IPS DF 4.7 (cell line): ENCODE measurements at regions not wholly inside any gene's neighbourhood (a gene's known extent, or its start where the extent isn't known, plus 50 kb on each side); places are given as distances from the start of the nearest gene placed in this dataset.

Experiments used
- DNase-seq: peaks from one replicate; pipeline ENCODE4 v3.0.0-alpha.2; 2013; ENCODE audit warnings: low spot score; ENCODE audit errors: extremely low read depth

GRCh38 chr17:14776791-14777190 lies 475.9 kb downstream of the HS3ST3B1 start:
- DNase-seq = no peak

GRCh38 chr17:14775731-14776492 lies 475.0 kb downstream of the HS3ST3B1 start:
- no peak for DNase-seq

- no peak for DNase-seq
Measured at GRCh38 chr17:14774774-14775173, 473.9 kb downstream of the HS3ST3B1 start.

DNA sequence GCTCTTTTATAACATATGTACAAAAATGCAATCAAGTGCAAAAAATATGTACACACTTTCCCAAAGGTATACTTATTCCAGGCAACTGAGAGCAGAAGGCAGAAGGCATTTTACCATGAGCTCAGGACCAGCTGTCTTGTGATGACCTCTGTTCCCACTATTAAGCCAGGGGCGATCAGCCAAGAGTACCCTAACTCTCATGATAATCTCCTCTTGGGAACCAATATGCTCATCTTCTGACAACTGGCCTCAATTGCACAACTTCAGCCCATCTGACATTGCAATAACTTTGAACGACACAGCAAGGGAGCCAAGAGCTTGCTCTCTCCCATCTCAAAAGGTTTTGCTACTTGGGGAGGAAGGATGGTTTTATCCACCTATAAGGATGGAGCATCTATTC lies 471.9 kb downstream of the HS3ST3B1 start:
- DNase-seq = no peak

DNA sequence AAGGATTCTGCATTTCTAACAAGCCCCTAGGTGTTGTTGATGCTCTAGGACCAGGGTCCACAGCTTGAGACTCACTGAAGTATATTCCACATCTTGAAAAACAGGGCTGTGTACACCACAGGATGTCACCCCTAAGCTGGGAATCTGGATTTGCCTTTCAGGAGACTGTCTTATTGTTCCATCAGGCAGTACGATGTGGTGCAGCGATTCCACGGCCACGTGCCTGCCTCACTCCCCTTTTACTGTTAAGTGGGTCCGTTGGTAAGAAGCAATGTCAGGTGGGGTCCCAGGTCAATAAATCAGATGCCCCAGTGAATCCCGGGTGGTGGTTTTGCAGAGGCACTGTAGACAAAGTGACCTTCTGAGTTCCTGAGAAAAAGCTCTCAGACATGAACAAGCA lies 470.7 kb downstream of the HS3ST3B1 start:
- DNase-seq = no peak

DNA sequence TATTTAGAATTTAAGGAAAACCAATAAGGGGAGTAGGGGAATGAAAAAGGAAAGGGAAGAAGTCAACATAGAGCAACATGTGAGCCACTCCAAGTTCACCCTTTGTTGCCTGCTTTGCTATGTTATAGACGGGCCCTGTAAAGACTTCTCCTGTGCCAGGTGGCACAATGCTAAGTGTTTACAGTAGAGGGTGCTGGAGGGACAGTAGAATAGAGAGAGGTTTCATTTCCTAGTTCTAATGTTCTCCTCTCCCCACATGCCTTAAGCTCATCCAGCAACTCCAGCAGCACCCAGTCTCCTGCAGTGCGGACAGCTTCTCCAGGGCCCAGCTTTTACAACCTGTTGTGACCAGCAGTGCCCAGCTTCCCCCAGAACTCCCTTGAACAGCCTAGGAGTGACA lies 468.0 kb downstream of the HS3ST3B1 start:
- DNase-seq = no peak

- no peak for DNase-seq
Measured at GRCh38 chr17:14762736-14763479, 462.0 kb downstream of the HS3ST3B1 start.

- no peak for DNase-seq
Measured at GRCh38 chr17:14760719-14761411, 460.0 kb downstream of the HS3ST3B1 start.

DNA sequence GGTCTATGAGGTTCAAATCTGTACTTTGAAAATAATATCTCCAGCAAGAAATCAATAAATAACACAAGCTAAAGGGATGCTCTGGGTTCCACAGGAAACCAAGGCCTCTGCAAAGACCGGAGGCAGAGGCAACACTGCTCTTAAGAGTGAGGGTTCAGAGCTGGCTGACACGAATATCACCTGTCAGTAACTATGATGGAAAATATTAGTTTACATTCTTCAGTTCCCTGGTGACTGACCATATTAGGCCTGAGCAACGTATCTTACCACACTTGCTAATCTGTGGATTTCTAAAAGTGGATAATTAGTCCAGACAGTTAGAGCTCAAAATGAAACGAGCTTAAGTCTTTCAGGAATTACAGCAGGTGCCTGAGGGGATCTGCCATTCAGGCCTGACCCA lies 459.3 kb downstream of the HS3ST3B1 start:
- no peak for DNase-seq

DNA sequence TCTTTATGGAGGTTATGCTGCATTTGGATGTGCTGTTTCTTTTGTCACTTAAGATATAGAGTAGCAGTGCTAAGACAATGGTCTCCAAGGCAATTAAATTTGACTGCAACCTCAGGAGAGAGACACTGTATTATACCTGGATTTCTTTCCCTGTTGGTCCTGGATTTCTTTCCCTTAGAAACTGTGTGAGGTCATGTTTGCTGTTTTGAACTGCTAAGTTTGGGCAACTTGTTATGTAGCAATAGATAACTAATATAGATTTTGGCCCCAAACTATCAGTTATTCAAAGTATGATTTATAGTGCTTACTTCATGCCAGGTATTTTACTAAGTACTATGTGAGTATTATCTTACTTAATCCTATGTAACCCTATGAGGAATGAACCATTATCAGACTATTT lies 458.4 kb downstream of the HS3ST3B1 start:
- DNase-seq = no peak

DNA sequence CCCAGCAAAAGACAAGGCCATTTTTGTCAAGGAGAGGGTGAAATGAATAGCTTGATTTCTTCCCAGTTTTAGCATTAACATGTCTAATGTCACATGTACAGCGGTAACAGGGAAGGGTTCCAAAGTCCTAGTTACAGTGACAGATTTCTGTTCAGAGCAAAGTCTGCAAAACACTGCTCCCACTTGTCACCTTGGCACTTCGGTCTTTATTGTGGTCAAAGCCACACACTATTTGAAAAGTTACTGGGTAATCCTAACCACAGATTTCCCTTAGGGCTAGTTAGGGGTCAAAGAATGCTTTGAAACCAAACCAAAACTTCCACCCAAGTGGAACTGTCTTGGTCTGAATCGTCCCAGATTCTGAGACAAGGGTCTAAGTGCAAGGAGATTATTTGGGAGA lies 455.6 kb downstream of the HS3ST3B1 start:
- no peak for DNase-seq

DNA sequence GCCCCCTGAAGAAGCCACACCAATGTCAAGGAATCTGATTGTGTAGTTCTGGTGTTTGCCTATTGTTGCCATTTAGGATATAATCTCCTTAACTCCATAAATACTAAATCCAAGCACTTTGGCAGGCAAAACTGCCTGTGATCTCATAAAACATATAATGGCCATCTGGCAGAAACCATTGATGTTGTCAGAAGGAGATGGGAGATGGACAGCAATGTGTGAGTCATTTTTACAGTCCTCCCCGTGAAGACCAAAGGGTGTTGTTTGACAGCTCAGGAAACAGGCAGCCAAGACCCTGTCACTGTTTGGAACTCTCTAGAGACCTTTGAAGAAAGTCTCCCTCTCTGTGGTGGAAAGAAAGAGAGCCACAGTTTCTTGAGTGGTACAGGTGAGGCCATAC lies 454.1 kb downstream of the HS3ST3B1 start:
- no peak for DNase-seq

- DNase-seq = no peak
Measured at GRCh38 chr17:14753383-14753782, 452.5 kb downstream of the HS3ST3B1 start.

GRCh38 chr17:14752011-14752410 lies 451.1 kb downstream of the HS3ST3B1 start:
- DNase-seq = no peak

DNA sequence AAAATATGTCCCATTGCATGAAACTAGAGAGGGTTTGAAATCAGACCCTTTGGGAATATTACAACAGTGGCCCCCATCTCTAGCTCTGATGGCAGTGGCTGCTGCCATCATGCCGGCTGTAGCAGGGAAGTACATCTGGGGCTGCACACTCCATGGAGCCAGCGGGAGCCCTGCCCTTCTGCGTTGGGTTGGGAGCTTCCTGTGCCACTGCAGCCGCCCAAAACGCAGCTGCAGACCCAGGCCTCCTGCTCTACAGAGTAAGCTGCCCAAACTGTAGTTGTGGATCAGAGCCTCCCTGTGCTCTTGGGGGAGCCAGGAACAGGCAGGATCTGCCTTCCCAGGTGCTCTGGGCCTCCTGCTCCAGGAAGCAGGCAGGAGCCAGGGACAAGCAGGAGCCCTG lies 450.0 kb downstream of the HS3ST3B1 start:
- DNase-seq = no peak

DNA sequence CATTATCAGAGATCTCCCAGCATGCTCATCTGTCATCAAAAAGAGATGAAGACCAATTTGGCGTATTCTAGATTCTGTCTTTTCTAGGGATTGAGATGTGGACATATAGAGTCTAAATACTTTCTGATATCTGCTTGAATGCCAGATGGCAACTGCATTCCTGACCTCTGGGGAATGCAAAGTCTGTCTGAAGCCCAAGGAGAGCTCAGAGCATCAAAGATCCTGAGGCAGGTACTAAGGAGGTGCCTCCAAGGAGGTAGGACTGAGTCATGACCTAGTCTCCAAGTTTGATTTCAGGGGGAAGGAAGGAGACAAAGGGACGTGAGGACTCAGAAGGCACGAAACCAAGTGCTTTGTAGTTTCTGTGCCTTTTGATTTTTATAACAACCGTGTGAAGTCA lies 448.4 kb downstream of the HS3ST3B1 start:
- no peak for DNase-seq

GRCh38 chr17:14748036-14748710 lies 447.3 kb downstream of the HS3ST3B1 start:
- DNase-seq = no peak

GRCh38 chr17:14747603-14747950 lies 446.7 kb downstream of the HS3ST3B1 start:
- DNase-seq = no peak

- DNase-seq = no peak
Measured at GRCh38 chr17:14746822-14747602, 446.1 kb downstream of the HS3ST3B1 start.

GRCh38 chr17:14745541-14745940 lies 444.7 kb downstream of the HS3ST3B1 start:
- DNase-seq = no peak
